Panc1 (cell line): ENCODE measurements at regions not wholly inside any gene's neighbourhood (a gene's known extent, or its start where the extent isn't known, plus 50 kb on each side); places are given as distances from the start of the nearest gene placed in this dataset.

Source experiments
- ATAC-seq: fragments of 200-7000 bp; cut with Tn5 transposase; 2 replicates; pipeline ENCODE4 v1.9.1; 2020; ENCODE audit warnings: mild to moderate bottlenecking, moderate library complexity
- BruUV-seq: library from RNA; stranded (reverse); fragments of 400-500 nt; replicated peaks from 2 replicates; lab custom pipeline; 2021; lab: Mats Ljungman, UMichigan
- CTCF ChIA-PET: fragments of 300-600 bp; sonication (Branson Sonifier 250); formaldehyde crosslinking; loops from one replicate; lab custom pipeline; 2022; ENCODE audit warnings: antibody characterized with exemption; lab: Charles Lee
- POLR2A ChIA-PET: fragments of 300-600 bp; sonication (Branson Sonifier 250); formaldehyde crosslinking; loops from one replicate; lab custom pipeline; 2022; ENCODE audit warnings: antibody characterized with exemption; lab: Charles Lee
- DNase-seq: peaks from one replicate; pipeline ENCODE4 v3.0.0-alpha.2; 2010; ENCODE audit warnings: low read depth, low spot score
- H3K27ac ChIP-seq: 2 replicates; pipeline ENCODE4 v1.5.1; 2011; ENCODE audit warnings: mild to moderate bottlenecking, low read length, inconsistent platforms
- H3K27me3 ChIP-seq: fragments of 200-500 bp; sonication (Bioruptor generic); 2 replicates; pipeline ENCODE4 v1.6.0; 2014; ENCODE audit warnings: low read length, inconsistent platforms; ENCODE audit not compliant: control insufficient read depth, insufficient read depth
- H3K36me3 ChIP-seq: fragments of 200-500 bp; sonication (Bioruptor generic); 2 replicates; pipeline ENCODE4 v1.5.1; 2014; ENCODE audit warnings: inconsistent platforms, mild to moderate bottlenecking, low read length, moderate library complexity; ENCODE audit not compliant: control insufficient read depth, insufficient read depth
- H3K4me1 ChIP-seq: 2 replicates; pipeline ENCODE4 v1.5.1; 2011; ENCODE audit warnings: inconsistent platforms, mild to moderate bottlenecking, low read length, moderate library complexity; ENCODE audit not compliant: control insufficient read depth, insufficient read depth
- H3K4me3 ChIP-seq, 2 experiments: 2 replicates each; pipeline ENCODE4 v1.5.1; 2011 to 2012; ENCODE audit warnings: low read depth in 2 of 2, low read length in 2 of 2, mild to moderate bottlenecking in 2 of 2, inconsistent platforms in 1 of 2, moderate library complexity in 1 of 2
- H3K9me3 ChIP-seq: fragments of 200-500 bp; sonication (Bioruptor generic); 2 replicates; pipeline ENCODE4 v1.5.1; 2014; ENCODE audit warnings: low read depth, mild to moderate bottlenecking, inconsistent platforms, low read length, moderate library complexity; ENCODE audit not compliant: control insufficient read depth, insufficient read depth
- POLR2AphosphoS5 ChIP-seq: IDR thresholded peaks from 2 replicates; pipeline ENCODE4 v1.6.1; 2012; ENCODE audit warnings: mild to moderate bottlenecking, low read depth, low read length, moderate library complexity
- SIN3A ChIP-seq: IDR thresholded peaks from 2 replicates; pipeline ENCODE4 v1.6.1; 2012; ENCODE audit warnings: low read depth, mild to moderate bottlenecking, low read length, moderate library complexity, borderline replicate concordance; ENCODE audit not compliant: insufficient read depth
- TCF7L2 ChIP-seq: IDR thresholded peaks from 2 replicates; pipeline ENCODE4 v1.6.1; 2011; ENCODE audit warnings: mild to moderate bottlenecking, low read depth, low read length, inconsistent platforms
- in situ Hi-C: cut with HindIII; loops from 2 replicates; pipeline ENCODE4 v1.10.0; 2016; ENCODE audit warnings: low sequenced_read_pairs, low pct_unique_long_range_greater_than_20kb
- intact Hi-C: fragments of 100-400 bp; cut with micrococcal nuclease; formaldehyde crosslinking; loops from one replicate; pipeline ENCODE4 v1.10.0; 2022; ENCODE audit not compliant: unreplicated experiment
- TF ChIP-seq, protein P1 (sequence below): fragments of 450-650 bp; IDR thresholded peaks from 2 replicates; pipeline ENCODE4 v1.5.1; 2017; ENCODE audit warnings: mild to moderate bottlenecking
- TF ChIP-seq, protein P2 (sequence below), 2 experiments: IDR thresholded peaks; 2 replicates each; pipeline ENCODE4 v1.6.1; 2011 to 2012; ENCODE audit warnings: low read depth in 2 of 2, control low read depth in 1 of 2, low read length in 1 of 2, mild to moderate bottlenecking in 1 of 2, moderate library complexity in 1 of 2; ENCODE audit not compliant: insufficient read depth in 1 of 2

DNA sequence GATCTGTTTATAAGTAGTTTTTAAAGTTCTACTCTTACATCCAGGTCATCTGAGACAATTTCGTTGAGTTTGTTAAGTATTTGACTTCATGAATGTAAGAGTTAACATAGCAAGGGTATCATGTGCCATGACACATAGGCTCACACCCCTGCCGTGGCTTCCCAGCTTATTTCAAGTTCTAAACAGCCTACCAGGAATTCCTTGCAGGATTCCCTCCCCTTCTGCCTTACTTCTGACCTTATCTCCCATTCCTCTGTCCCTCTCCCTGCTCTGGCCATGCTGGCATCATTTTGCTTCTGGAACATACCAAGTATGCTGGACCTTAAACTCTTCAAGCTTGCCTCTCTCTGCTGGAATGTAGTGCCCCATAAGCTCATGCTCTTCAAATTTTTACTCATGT lies 369.9 kb upstream of the PCDH7 start:
- Histone ChIP-seq H3K27me3 (no peaks in the 10 kb centered on the region), H3K27ac (no peak overlapping the region), H3K9me3 (no peaks in the 10 kb centered on the region), H3K4me1 (no peaks in the 10 kb centered on the region), H3K4me3 (no peak overlapping the region), H3K36me3 (no peaks in the 10 kb centered on the region)
- in situ Hi-C loops: no loop called here
- intact Hi-C loops: no loop called here
- no peak for ATAC-seq
- DNase-seq: no peak
- CTCF ChIA-PET: no interaction called here
- TF ChIP-seq, protein P1, sequence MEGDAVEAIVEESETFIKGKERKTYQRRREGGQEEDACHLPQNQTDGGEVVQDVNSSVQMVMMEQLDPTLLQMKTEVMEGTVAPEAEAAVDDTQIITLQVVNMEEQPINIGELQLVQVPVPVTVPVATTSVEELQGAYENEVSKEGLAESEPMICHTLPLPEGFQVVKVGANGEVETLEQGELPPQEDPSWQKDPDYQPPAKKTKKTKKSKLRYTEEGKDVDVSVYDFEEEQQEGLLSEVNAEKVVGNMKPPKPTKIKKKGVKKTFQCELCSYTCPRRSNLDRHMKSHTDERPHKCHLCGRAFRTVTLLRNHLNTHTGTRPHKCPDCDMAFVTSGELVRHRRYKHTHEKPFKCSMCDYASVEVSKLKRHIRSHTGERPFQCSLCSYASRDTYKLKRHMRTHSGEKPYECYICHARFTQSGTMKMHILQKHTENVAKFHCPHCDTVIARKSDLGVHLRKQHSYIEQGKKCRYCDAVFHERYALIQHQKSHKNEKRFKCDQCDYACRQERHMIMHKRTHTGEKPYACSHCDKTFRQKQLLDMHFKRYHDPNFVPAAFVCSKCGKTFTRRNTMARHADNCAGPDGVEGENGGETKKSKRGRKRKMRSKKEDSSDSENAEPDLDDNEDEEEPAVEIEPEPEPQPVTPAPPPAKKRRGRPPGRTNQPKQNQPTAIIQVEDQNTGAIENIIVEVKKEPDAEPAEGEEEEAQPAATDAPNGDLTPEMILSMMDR: no peak
- TF ChIP-seq, protein P2, sequence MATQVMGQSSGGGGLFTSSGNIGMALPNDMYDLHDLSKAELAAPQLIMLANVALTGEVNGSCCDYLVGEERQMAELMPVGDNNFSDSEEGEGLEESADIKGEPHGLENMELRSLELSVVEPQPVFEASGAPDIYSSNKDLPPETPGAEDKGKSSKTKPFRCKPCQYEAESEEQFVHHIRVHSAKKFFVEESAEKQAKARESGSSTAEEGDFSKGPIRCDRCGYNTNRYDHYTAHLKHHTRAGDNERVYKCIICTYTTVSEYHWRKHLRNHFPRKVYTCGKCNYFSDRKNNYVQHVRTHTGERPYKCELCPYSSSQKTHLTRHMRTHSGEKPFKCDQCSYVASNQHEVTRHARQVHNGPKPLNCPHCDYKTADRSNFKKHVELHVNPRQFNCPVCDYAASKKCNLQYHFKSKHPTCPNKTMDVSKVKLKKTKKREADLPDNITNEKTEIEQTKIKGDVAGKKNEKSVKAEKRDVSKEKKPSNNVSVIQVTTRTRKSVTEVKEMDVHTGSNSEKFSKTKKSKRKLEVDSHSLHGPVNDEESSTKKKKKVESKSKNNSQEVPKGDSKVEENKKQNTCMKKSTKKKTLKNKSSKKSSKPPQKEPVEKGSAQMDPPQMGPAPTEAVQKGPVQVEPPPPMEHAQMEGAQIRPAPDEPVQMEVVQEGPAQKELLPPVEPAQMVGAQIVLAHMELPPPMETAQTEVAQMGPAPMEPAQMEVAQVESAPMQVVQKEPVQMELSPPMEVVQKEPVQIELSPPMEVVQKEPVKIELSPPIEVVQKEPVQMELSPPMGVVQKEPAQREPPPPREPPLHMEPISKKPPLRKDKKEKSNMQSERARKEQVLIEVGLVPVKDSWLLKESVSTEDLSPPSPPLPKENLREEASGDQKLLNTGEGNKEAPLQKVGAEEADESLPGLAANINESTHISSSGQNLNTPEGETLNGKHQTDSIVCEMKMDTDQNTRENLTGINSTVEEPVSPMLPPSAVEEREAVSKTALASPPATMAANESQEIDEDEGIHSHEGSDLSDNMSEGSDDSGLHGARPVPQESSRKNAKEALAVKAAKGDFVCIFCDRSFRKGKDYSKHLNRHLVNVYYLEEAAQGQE (IDR thresholded peaks at IDR 0.05; ENCODE audit: insufficient read depth in 1 of 2, low read depth in 2 of 2, low read length in 1 of 2): no peak
- TF ChIP-seq POLR2AphosphoS5 (no peak), SIN3A (no peak), TCF7L2 (no peak)
- POLR2A ChIA-PET: no interaction called here
- BruUV-seq: no TSS peak

DNA sequence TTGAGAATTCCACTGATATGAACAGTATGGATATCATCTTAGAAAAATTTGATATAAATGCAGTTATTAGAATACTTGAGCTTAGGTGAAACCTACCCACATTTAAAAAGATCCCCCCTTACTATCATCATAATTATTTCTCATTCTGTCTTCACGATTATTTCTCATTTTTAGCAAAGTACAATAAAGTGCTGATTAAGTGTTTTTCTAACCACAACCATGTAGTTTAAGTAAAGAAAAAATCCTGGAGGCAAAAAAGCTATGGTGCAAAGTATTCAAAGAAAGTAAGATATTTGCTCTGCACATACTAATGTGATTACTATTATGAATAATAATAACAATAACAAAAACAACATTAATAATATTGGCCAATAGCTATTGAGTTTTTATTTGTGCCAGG lies 365.6 kb upstream of the PCDH7 start:
- Histone ChIP-seq H3K27me3 (no peaks in the 10 kb centered on the region), H3K4me1 (no peaks in the 10 kb centered on the region), H3K9me3 (no peaks in the 10 kb centered on the region), H3K4me3 (no peak overlapping the region), H3K36me3 (no peaks in the 10 kb centered on the region), H3K27ac (no peak overlapping the region)
- ChIA-PET POLR2A (no interaction called here), CTCF (no interaction called here)
- no TSS peak for BruUV-seq
- intact Hi-C loops (no loop called here), in situ Hi-C loops (no loop called here)
- DNase-seq: no peak
- no peak for ATAC-seq
- TF ChIP-seq POLR2AphosphoS5 (no peak), SIN3A (no peak), TCF7L2 (no peak)
- TF ChIP-seq, protein P2 (IDR thresholded peaks at IDR 0.05; ENCODE audit: insufficient read depth in 1 of 2, low read depth in 2 of 2, low read length in 1 of 2): no peak
- TF ChIP-seq, protein P1: no peak
